ENCODE measurements at regions not wholly inside any gene's neighbourhood (a gene's known extent, or its start where the extent isn't known, plus 50 kb on each side); places are given as distances from the start of the nearest gene placed in this dataset.

- 0 out of 2 replicates have a peak overlapping the region, but pooled peaks have one; percentile 37 for H2BK15ac ChIP-seq (ENCODE audit: low read length)
- FAIRE-seq (no peak), DNase-seq (ENCODE audit: low read depth in 1 of 2, low spot score in 2 of 2) (no peak)
- H3K79me1 ChIP-seq (ENCODE audit: low read depth, low read length): no peaks in the 10 kb centered on the region
- H4K8ac ChIP-seq (ENCODE audit: extremely low read depth, insufficient read depth, low read length): no peak overlapping the region
- H3K23me2 ChIP-seq (ENCODE audit: low read depth, low read length): no peaks in the 10 kb centered on the region; the same call in 1 of the 2 replicates
- H3K14ac ChIP-seq (ENCODE audit: insufficient read length): no peak overlapping the region
- H3K27me3 ChIP-seq (replicated peaks in 1 of 4; ENCODE audit: control insufficient read depth in 3 of 4, extremely low read depth in 1 of 4, insufficient read depth in 3 of 4, low read length in 3 of 4): no peaks in the 10 kb centered on the region; a peak in 1 of 7 replicates
- H4K5ac ChIP-seq (ENCODE audit: insufficient read length, low read depth, low read length): no peak overlapping the region
- no peak overlapping the region for H3K9ac ChIP-seq (replicated peaks in 1 of 4; ENCODE audit: extremely low read depth in 1 of 4, low read depth in 3 of 4, low read length in 3 of 4)
- no peak overlapping the region for H2AFZ ChIP-seq (ENCODE audit: low read length)
- H3K4me3 ChIP-seq (ENCODE audit: extremely low read depth in 1 of 4, insufficient read depth in 2 of 4, low read depth in 3 of 4, low read length in 4 of 4): no peak overlapping the region
- H3K23ac ChIP-seq (ENCODE audit: insufficient read length): no peak overlapping the region
- H2BK120ac ChIP-seq (replicated peaks; ENCODE audit: low read depth, low read length): peak overlapping the region; percentile 22
- H2BK5ac ChIP-seq (ENCODE audit: low read depth, low read length): peak overlapping the region; percentile 60; the same call in 1 of the 2 replicates
- 0 out of 2 replicates have a peak overlapping the region, but pooled peaks have one; percentile 85 for H3K18ac ChIP-seq (ENCODE audit: extremely low read depth, low read length)
- H4K91ac ChIP-seq (replicated peaks; ENCODE audit: insufficient read length, low read length): no peak overlapping the region
- no peaks in the 10 kb centered on the region for H4K20me1 ChIP-seq (replicated peaks in 1 of 2; ENCODE audit: control insufficient read depth in 1 of 2, insufficient read depth in 2 of 2, low read length in 2 of 2)
- WGBS, 2 experiments (ENCODE audit: extremely low coverage in 1 of 2, insufficient coverage in 1 of 2, insufficient read length in 1 of 2, insufficient replicate concordance in 2 of 2, low coverage in 1 of 2, low lambda C conversion rate in 2 of 2, missing lambda C conversion rate in 1 of 2): 89% methylated on average over 4 of the region's 4 CpGs; no CpG with 5 or more reads in 1 of the 2 experiments
- no peak overlapping the region for H3K56ac ChIP-seq (replicated peaks; ENCODE audit: insufficient read length, low read depth, low read length)
- H2AK5ac ChIP-seq (ENCODE audit: low read depth, low read length): no peak overlapping the region
- no peak overlapping the region for H2BK20ac ChIP-seq (ENCODE audit: low read length)
- CTCF ChIA-PET (ENCODE audit: partially characterized antibody): interaction anchor here (2.9 kb wide), 1 partner anchor 9 kb away, joined by 7 read pairs; no protein-coding TSS in a partner anchor
- no peak overlapping the region for H2BK12ac ChIP-seq (ENCODE audit: low read depth, low read length)
- no peaks in the 10 kb centered on the region for H3K79me2 ChIP-seq (ENCODE audit: control insufficient read depth in 1 of 2, insufficient read depth in 2 of 2, low read length in 2 of 2)
- H3K4me1 ChIP-seq (replicated peaks in 1 of 4; ENCODE audit: control insufficient read depth in 3 of 4, insufficient read depth in 4 of 4, low read length in 3 of 4): peaks cover 0 to 4% (median 1%) of the 10 kb centered on the region in 4 experiments; a peak in 1 of 7 replicates
- H3K27ac ChIP-seq (ENCODE audit: low read depth, low read length): no peak overlapping the region; the same call in 1 of the 2 replicates
- TF ChIP-seq SRF (IDR thresholded peaks at IDR 0.05; ENCODE audit: low read depth, low read length) (no peak), YY1 (IDR thresholded peaks at IDR 0.05; ENCODE audit: low read depth, low read length) (no peak), TAF7 (optimal IDR thresholded peaks at IDR 0.05; ENCODE audit: borderline replicate concordance, low read depth, low read length) (no peak), KDM1A (IDR thresholded peaks at IDR 0.05; ENCODE audit: borderline replicate concordance, low read length) (no peak)
- TF ChIP-seq, protein P1, sequence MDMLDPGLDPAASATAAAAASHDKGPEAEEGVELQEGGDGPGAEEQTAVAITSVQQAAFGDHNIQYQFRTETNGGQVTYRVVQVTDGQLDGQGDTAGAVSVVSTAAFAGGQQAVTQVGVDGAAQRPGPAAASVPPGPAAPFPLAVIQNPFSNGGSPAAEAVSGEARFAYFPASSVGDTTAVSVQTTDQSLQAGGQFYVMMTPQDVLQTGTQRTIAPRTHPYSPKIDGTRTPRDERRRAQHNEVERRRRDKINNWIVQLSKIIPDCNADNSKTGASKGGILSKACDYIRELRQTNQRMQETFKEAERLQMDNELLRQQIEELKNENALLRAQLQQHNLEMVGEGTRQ (IDR thresholded peaks at IDR 0.05; ENCODE audit: low read length): no peak
- no peaks in the 10 kb centered on the region for H3K36me3 ChIP-seq (ENCODE audit: control insufficient read depth in 2 of 4, insufficient read depth in 4 of 4, low read length in 3 of 4)
- H3K4ac ChIP-seq (replicated peaks; ENCODE audit: insufficient read length, low read depth, low read length): no peak overlapping the region
- POLR2A ChIA-PET (ENCODE audit: partially characterized antibody): interaction anchor here (1.2 kb wide), 1 partner anchor 33 kb away, joined by 4 read pairs; no protein-coding TSS in a partner anchor
- no peaks in the 10 kb centered on the region for H3K9me3 ChIP-seq (ENCODE audit: insufficient read depth in 2 of 2, low read depth in 1 of 2, low read length in 1 of 2)
- H3K4me2 ChIP-seq (ENCODE audit: insufficient read depth in 1 of 2, low read depth in 2 of 2, low read length in 2 of 2): no peak overlapping the region
Measured at GRCh38 chr3:23019596-23020300, 183.4 kb upstream of the UBE2E2 start.

Measured in H1 (cell line).